K562 (cell line): ENCODE measurements at regions not wholly inside any gene's neighbourhood (a gene's known extent, or its start where the extent isn't known, plus 50 kb on each side); places are given as distances from the start of the nearest gene placed in this dataset.
"Not testable (repeated sequence)": the region's sequence is repeated elsewhere in the genome, so short reads cannot be mapped to it uniquely, and the experiment has no call there.

ENCODE experiments used
- FOXJ3 ChIP-seq: sonication (generic); formaldehyde crosslinking; IDR thresholded peaks from 2 replicates; pipeline ENCODE4 v1.4.0; 2020; ENCODE audit warnings: mild to moderate bottlenecking, missing genetic modification reagents
- RBM39 ChIP-seq: fragments of 200-400 bp; formaldehyde crosslinking; optimal IDR thresholded peaks from 2 replicates; pipeline ENCODE3; 2018; ENCODE audit warnings: low read depth, low read length
- TF ChIP-seq, protein P1 (sequence below): sonication (generic); formaldehyde crosslinking; IDR thresholded peaks from 2 replicates; pipeline ENCODE4 v1.8.1; 2022; ENCODE audit warnings: missing genetic modification reagents
- TF ChIP-seq, protein P2 (sequence below): sonication (generic); formaldehyde crosslinking; IDR thresholded peaks from 2 replicates; pipeline ENCODE4 v1.8.1; 2023; ENCODE audit warnings: mild to moderate bottlenecking, missing genetic modification reagents

DNA sequence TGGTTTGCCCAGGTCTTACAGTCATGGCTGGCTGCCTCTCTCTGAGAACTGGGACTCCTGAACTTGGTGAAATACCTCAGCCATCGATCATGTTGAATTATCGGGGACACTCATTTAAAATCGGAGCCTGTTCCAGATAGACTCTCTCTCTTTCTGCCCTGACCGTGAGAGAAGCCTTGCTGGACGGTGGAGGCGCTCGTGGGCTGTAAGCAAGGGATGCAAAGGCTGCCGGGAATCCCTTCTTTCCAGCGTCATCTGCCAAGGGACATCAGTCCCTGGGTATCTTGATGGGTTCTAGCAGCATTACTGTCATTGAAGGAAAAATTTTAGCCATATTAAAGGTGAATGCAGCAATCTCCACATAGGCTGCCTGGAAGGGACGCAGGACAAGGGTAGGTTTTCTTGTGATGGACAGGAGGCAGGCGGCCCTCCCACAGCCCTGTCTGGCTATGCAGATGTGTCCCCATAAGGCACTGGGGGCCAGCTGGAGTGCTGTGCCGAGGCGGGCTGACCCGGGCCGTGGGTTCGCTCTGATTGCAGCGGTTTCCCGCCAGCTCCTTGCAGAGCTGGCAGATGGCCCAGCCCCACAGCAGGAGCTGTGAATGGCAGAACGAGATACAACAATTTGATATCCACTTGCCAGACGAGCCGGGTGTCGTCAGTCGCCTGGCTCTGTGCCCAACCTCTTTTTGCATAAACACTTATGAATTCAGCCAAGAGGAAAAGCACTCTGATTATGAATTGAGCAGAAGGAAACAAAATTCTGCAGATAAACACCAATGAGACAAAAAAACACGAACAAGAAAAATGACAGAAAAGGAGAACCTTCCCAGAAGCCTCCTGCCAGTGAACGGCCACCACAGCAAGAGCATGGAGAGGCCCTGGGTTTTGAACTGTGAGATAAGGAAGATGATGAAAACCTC is 151.9 kb upstream of the ALDH3B2 start:
- not testable (repeated sequence) for TF ChIP-seq RBM39; FOXJ3 (CRISPR knock-in tag)
- TF ChIP-seq, protein P1, sequence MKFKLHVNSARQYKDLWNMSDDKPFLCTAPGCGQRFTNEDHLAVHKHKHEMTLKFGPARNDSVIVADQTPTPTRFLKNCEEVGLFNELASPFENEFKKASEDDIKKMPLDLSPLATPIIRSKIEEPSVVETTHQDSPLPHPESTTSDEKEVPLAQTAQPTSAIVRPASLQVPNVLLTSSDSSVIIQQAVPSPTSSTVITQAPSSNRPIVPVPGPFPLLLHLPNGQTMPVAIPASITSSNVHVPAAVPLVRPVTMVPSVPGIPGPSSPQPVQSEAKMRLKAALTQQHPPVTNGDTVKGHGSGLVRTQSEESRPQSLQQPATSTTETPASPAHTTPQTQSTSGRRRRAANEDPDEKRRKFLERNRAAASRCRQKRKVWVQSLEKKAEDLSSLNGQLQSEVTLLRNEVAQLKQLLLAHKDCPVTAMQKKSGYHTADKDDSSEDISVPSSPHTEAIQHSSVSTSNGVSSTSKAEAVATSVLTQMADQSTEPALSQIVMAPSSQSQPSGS (CRISPR knock-in tag), result not testable (repeated sequence)
- TF ChIP-seq, protein P2, sequence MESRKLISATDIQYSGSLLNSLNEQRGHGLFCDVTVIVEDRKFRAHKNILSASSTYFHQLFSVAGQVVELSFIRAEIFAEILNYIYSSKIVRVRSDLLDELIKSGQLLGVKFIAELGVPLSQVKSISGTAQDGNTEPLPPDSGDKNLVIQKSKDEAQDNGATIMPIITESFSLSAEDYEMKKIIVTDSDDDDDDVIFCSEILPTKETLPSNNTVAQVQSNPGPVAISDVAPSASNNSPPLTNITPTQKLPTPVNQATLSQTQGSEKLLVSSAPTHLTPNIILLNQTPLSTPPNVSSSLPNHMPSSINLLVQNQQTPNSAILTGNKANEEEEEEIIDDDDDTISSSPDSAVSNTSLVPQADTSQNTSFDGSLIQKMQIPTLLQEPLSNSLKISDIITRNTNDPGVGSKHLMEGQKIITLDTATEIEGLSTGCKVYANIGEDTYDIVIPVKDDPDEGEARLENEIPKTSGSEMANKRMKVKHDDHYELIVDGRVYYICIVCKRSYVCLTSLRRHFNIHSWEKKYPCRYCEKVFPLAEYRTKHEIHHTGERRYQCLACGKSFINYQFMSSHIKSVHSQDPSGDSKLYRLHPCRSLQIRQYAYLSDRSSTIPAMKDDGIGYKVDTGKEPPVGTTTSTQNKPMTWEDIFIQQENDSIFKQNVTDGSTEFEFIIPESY (CRISPR knock-in tag), result not testable (repeated sequence)
